HepG2 (cell line): ENCODE measurements at regions not wholly inside any gene's neighbourhood (a gene's known extent, or its start where the extent isn't known, plus 50 kb on each side); places are given as distances from the start of the nearest gene placed in this dataset.

Source experiments
- ATAC-seq: fragments of 200-7000 bp; cut with Tn5 transposase; 3 replicates; pipeline ENCODE4 v1.9.1; 2020; ENCODE audit warnings: mild to moderate bottlenecking, moderate library complexity
- BruUV-seq: library from RNA; stranded (reverse); fragments of 400-500 nt; replicated peaks from 2 replicates; lab custom pipeline; 2021; lab: Mats Ljungman, UMichigan
- CTCF ChIA-PET: fragments of 300-600 bp; formaldehyde crosslinking; extraction: SDS; loops from one replicate; lab custom pipeline; 2021; ENCODE audit warnings: low total read pairs, inconsistent platforms, low intra/inter-chr PET ratio; lab: Yijun Ruan, JAX
- POLR2A ChIA-PET: fragments of 350-600 bp; sonication (Branson Sonifier 250); formaldehyde crosslinking; loops from one replicate; lab custom pipeline; 2020; ENCODE audit warnings: antibody characterized with exemption, inconsistent platforms; lab: Yijun Ruan, JAX
- DNase-seq: peaks from one replicate; pipeline ENCODE4 v3.0.0-alpha.2; 2015; ENCODE audit warnings: low spot score
- FAIRE-seq: peaks from 3 replicates; lab custom pipeline; 2011; peaks lifted over from hg19 to GRCh38; lab: Jason Lieb, UNC
- H2AFZ ChIP-seq: one replicate; pipeline ENCODE4 v1.6.1; 2011; ENCODE audit warnings: low read length, inconsistent platforms
- H3K27ac ChIP-seq: fragments of 300-600 bp; 3 replicates; pipeline ENCODE4 v1.8.0; 2011; ENCODE audit warnings: mixed run types, mild to moderate bottlenecking, mixed read lengths, low read length, inconsistent platforms; ENCODE audit not compliant: insufficient read depth; ENCODE audit errors: extremely low read length
- H3K27me3 ChIP-seq, 2 experiments: fragments of 200-600 bp in 1 of 2; 2 replicates in 1 of 2; 3 replicates in 1 of 2; pipeline versions ENCODE4 v1.6.0 to v1.8.0; 2011; ENCODE audit warnings: low read length in 2 of 2, mild to moderate bottlenecking in 2 of 2, moderate library complexity in 2 of 2, inconsistent platforms in 1 of 2; ENCODE audit not compliant: insufficient read depth in 2 of 2, control insufficient read depth in 1 of 2
- H3K36me3 ChIP-seq, 2 experiments: fragments of 200-600 bp in 1 of 2; replicated peaks in 1 of 2; 2 replicates in 1 of 2; 3 replicates in 1 of 2; pipeline versions ENCODE4 v1.5.1 to v1.8.0; 2011; ENCODE audit warnings: low read length in 2 of 2, inconsistent platforms in 1 of 2; ENCODE audit not compliant: insufficient read depth in 2 of 2, control insufficient read depth in 1 of 2
- H3K4me1 ChIP-seq: 2 replicates; pipeline ENCODE4 v1.5.1; 2012; ENCODE audit warnings: low read length, inconsistent platforms; ENCODE audit not compliant: insufficient read depth
- H3K4me2 ChIP-seq: 2 replicates; pipeline ENCODE4 v1.6.0; 2011; ENCODE audit warnings: low read depth, low read length, inconsistent platforms
- H3K4me3 ChIP-seq, 3 experiments: fragments of 200-600 bp in 1 of 3; sonication (generic), shearing (Covaris generic) in 1 of 3; replicated peaks in 1 of 3; 2 replicates each; pipeline ENCODE4 v1.5.1; 2011 to 2016; ENCODE audit warnings: low read length in 3 of 3, inconsistent platforms in 2 of 3, low read depth in 2 of 3, mild to moderate bottlenecking in 2 of 3, control low read depth in 1 of 3, mixed read lengths in 1 of 3; ENCODE audit not compliant: insufficient read depth in 1 of 3
- H3K79me2 ChIP-seq: one replicate; pipeline ENCODE4 v1.6.1; 2011; ENCODE audit warnings: low read length, inconsistent platforms; ENCODE audit not compliant: insufficient read depth
- H3K9ac ChIP-seq: 2 replicates; pipeline ENCODE4 v1.6.0; 2011; ENCODE audit warnings: mild to moderate bottlenecking, low read depth, low read length, inconsistent platforms; ENCODE audit not compliant: insufficient read depth
- H3K9me3 ChIP-seq: 2 replicates; pipeline ENCODE4 v1.5.1; 2012; ENCODE audit warnings: mild to moderate bottlenecking, low read length
- H4K20me1 ChIP-seq: 2 replicates; pipeline ENCODE4 v1.6.0; 2011; ENCODE audit warnings: inconsistent platforms, mild to moderate bottlenecking, low read length, moderate library complexity; ENCODE audit not compliant: insufficient read depth
- CEBPG ChIP-seq: IDR thresholded peaks from 2 replicates; pipeline ENCODE4 v1.6.1; 2016
- FLYWCH1 ChIP-seq: sonication (generic); formaldehyde crosslinking; IDR thresholded peaks from 2 replicates; pipeline ENCODE4 v1.8.1; 2023; ENCODE audit warnings: mild to moderate bottlenecking, missing genetic modification reagents
- HHEX ChIP-seq: IDR thresholded peaks from 2 replicates; pipeline ENCODE4 v1.6.1; 2016; ENCODE audit warnings: control low read depth
- HMG20A ChIP-seq: IDR thresholded peaks from 2 replicates; pipeline ENCODE4 v1.6.1; 2016; ENCODE audit warnings: borderline replicate concordance
- RERE ChIP-seq: IDR thresholded peaks from 2 replicates; pipeline ENCODE4 v1.6.1; 2016; ENCODE audit warnings: low read depth, missing genetic modification reagents, missing compliant biosample characterization
- SETDB1 ChIP-seq: sonication (generic); formaldehyde crosslinking; IDR thresholded peaks from 2 replicates; pipeline ENCODE4 v1.5.1; 2020; ENCODE audit warnings: missing genetic modification reagents, mild to moderate bottlenecking, borderline replicate concordance
- ZBTB8A ChIP-seq: sonication (generic); formaldehyde crosslinking; IDR thresholded peaks from 2 replicates; pipeline ENCODE4 v1.4.0; 2020; ENCODE audit warnings: mild to moderate bottlenecking, low read depth, missing genetic modification reagents, borderline replicate concordance
- ZFAT ChIP-seq: sonication (generic); formaldehyde crosslinking; conservative IDR thresholded peaks from 2 replicates; pipeline ENCODE4 v1.8.1; 2023; ENCODE audit warnings: missing genetic modification reagents, inconsistent platforms
- ZFP36 ChIP-seq: fragments of 150-350 bp; IDR thresholded peaks from 2 replicates; pipeline ENCODE4 v1.6.1; 2018; ENCODE audit warnings: borderline replicate concordance, low read length, low read depth; ENCODE audit not compliant: partially characterized antibody
- ZMYM2 ChIP-seq: sonication (generic); formaldehyde crosslinking; IDR thresholded peaks from 2 replicates; pipeline ENCODE4 v1.8.0; 2022; ENCODE audit warnings: mild to moderate bottlenecking, missing genetic modification reagents
- ZNF326 ChIP-seq: sonication (generic); formaldehyde crosslinking; IDR thresholded peaks from 2 replicates; pipeline ENCODE4 v1.4.0; 2020; ENCODE audit warnings: missing genetic modification reagents, borderline replicate concordance
- ZNF720 ChIP-seq: sonication (generic); formaldehyde crosslinking; IDR thresholded peaks from 2 replicates; pipeline ENCODE4 v1.4.0; 2020; ENCODE audit warnings: missing genetic modification reagents
- WGBS: methylation state at CpG from one replicate; pipeline ENCODE4 v1.1.6; 2017; ENCODE audit warnings: low lambda C conversion rate; 5-methylcytosine and 5-hydroxymethylcytosine counted together
- in situ Hi-C: cut with HindIII; loops from 2 replicates; pipeline ENCODE4 v1.10.0; 2017; ENCODE audit warnings: low pct_unique_long_range_greater_than_20kb; ENCODE audit not compliant: extremely low pct_ligation_motif_present
- intact Hi-C: fragments of 100-400 bp; cut with micrococcal nuclease; formaldehyde crosslinking; loops from one replicate; pipeline ENCODE4 v1.10.0; 2022; ENCODE audit not compliant: unreplicated experiment
- TF ChIP-seq, protein P1 (sequence below): sonication (generic); formaldehyde crosslinking; IDR thresholded peaks from 2 replicates; pipeline ENCODE4 v1.4.0; 2020; ENCODE audit warnings: mild to moderate bottlenecking, missing genetic modification reagents

- Histone ChIP-seq H3K79me2 (no peaks in the 10 kb centered on the region), H3K4me2 (no peak overlapping the region), H4K20me1 (no peaks in the 10 kb centered on the region), H3K9me3 (peaks cover 16% of the 10 kb centered on the region), H2AFZ (no peak overlapping the region), H3K4me3 (no peak overlapping the region), H3K36me3 (no peaks in the 10 kb centered on the region), H3K27me3 (no peaks in the 10 kb centered on the region), H3K27ac (no peak overlapping the region), H3K4me1 (no peaks in the 10 kb centered on the region), H3K9ac (no peak overlapping the region)
- 0% methylated on average over 1 of the region's 1 CpG for WGBS
- ChIA-PET POLR2A (no interaction called here), CTCF (no interaction called here)
- intact Hi-C loops = no loop called here
- TF ChIP-seq HHEX (no peak), SETDB1 (CRISPR knock-in tag) (no peak), RERE (no peak), ZNF720 (CRISPR knock-in tag) (no peak), ZNF326 (no peak), HMG20A (CRISPR knock-in tag) (no peak), FLYWCH1 (CRISPR knock-in tag) (no peak), ZFP36 (no peak), ZFAT (no peak), ZBTB8A (CRISPR knock-in tag) (no peak), CEBPG (CRISPR knock-in tag) (no peak), ZMYM2 (CRISPR knock-in tag) (no peak)
- TF ChIP-seq, protein P1, sequence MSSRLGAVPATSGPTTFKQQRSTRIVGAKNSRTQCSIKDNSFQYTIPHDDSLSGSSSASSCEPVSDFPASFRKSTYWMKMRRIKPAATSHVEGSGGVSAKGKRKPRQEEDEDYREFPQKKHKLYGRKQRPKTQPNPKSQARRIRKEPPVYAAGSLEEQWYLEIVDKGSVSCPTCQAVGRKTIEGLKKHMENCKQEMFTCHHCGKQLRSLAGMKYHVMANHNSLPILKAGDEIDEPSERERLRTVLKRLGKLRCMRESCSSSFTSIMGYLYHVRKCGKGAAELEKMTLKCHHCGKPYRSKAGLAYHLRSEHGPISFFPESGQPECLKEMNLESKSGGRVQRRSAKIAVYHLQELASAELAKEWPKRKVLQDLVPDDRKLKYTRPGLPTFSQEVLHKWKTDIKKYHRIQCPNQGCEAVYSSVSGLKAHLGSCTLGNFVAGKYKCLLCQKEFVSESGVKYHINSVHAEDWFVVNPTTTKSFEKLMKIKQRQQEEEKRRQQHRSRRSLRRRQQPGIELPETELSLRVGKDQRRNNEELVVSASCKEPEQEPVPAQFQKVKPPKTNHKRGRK = no peak
- FAIRE-seq = no peak
- BruUV-seq = no TSS peak
- in situ Hi-C loops = no loop called here
- no peak for ATAC-seq
- no peak for DNase-seq
Measured at GRCh38 chr3:53948174-53948573, 56.5 kb upstream of the SELENOK start.
